ENCODE measurements at regions not wholly inside any gene's neighbourhood (a gene's known extent, or its start where the extent isn't known, plus 50 kb on each side); places are given as distances from the start of the nearest gene placed in this dataset.

DNA sequence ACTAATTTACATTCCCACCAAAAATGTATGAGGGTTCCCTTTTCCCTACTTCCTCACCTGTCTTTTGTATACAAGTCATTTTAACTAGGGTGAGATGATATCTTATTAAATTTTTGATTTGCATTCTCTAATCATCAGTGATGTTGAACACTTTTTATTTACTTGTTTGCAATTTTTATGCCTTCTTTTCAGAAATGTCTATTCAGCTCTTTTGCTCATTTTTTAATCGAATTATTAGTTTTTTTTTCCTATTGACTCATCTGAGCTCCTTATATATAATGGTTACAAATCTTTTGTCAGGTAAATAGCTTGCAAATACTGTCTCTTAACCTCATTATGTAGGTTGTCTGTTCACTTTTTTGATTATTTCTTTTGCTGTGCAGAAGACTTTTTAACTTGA, 269.4 kb downstream of the CDH19 start:
- TF ChIP-seq, protein P1, sequence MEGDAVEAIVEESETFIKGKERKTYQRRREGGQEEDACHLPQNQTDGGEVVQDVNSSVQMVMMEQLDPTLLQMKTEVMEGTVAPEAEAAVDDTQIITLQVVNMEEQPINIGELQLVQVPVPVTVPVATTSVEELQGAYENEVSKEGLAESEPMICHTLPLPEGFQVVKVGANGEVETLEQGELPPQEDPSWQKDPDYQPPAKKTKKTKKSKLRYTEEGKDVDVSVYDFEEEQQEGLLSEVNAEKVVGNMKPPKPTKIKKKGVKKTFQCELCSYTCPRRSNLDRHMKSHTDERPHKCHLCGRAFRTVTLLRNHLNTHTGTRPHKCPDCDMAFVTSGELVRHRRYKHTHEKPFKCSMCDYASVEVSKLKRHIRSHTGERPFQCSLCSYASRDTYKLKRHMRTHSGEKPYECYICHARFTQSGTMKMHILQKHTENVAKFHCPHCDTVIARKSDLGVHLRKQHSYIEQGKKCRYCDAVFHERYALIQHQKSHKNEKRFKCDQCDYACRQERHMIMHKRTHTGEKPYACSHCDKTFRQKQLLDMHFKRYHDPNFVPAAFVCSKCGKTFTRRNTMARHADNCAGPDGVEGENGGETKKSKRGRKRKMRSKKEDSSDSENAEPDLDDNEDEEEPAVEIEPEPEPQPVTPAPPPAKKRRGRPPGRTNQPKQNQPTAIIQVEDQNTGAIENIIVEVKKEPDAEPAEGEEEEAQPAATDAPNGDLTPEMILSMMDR (IDR thresholded peaks at IDR 0.05 in 8 of 11, conservative IDR thresholded peaks at IDR 0.05 in 3 of 11), result no peak
- TF ChIP-seq POLR2A (IDR thresholded peaks at IDR 0.05), result no peak
- no peak for TF ChIP-seq POLR2AphosphoS5 (IDR thresholded peaks at IDR 0.05)
